HG02798 (cell line): ENCODE measurements at regions not wholly inside any gene's neighbourhood (a gene's known extent, or its start where the extent isn't known, plus 50 kb on each side); places are given as distances from the start of the nearest gene placed in this dataset.
"Not testable (repeated sequence)": the region's sequence is repeated elsewhere in the genome, so short reads cannot be mapped to it uniquely, and the experiment has no call there.

Experiments
- ATAC-seq: cut with Tn5 transposase; IDR thresholded peaks from one replicate; pipeline ENCODE4 v1.9.1; 2021; ENCODE audit warnings: mild to moderate bottlenecking; ENCODE audit not compliant: unreplicated experiment, poor library complexity

DNA sequence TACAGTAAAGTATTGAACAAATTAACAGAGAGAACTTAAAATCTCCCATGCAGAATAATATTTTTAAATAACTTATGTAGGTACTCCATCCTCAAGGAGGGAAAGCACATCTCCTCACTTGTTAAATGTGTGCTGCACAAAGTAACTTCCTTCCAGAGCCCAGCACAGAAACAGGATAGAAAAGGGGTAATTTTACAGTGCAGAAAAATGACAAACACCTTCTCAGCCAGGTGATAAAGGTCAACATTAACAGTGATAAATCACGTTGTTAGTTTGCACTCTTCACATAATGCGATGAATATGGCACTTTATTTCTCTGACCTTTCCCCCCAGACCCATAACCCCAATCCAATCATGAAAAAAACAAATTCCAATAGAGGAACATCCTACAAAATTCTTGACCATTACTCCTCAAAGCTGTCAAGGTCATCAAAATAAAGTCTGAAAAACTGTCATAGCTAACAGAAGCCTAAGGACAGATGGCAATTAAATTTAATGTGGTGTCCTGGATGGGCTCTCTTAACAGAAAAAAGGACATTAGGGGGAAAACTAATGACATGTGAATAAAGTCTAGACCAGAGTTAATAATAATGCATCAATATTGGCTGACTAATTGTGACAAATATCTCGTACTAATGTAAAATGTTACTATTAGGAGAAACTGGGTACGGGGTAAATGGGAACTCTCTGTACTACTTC lies 547.4 kb upstream of the AGA start:
- no peak for ATAC-seq

DNA sequence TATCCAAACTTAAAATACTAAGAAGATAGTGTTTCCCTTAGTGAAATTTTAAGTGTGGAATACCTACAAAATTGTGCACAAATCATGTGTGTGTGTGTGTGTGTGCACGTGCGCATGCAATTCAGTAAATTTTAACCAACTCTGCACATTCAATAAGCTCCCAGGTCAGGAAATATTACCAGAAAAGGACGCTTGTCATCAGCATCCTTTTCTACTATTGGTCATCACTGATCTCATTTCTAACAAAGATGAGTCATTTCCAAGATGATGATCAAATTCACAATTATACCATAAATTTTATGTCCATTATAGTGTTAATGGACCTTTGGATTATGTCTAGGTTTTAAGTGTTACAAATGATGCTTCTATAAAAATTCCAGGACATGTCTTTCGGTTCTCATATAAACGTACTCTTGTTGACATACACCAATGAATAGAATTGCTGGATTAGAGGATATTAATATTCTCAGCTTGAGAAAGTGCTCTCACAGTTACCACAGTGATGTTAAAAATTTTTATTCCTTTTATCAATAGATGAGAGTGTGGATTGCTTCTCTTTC lies 560.9 kb upstream of the AGA start:
- ATAC-seq, result no peak

DNA sequence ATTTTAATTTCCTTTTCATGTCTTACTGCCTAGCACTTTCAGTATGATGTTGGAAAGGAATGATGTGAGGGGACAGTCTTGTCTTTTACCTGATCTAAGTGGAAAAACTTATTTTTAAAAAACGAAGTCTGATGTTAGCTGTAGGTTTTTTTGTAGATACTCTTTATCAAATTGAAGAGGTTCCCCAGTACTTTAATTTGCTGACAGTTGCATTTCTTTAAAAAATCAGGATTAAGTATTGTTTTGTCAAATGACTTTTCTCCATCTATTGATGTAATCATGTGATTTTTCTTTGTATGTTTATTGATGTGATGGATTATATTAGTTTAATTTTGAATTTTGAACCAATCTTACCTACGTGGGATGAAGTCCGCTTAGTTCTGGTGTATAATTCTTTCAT lies 568.4 kb upstream of the AGA start:
- no peak for ATAC-seq

DNA sequence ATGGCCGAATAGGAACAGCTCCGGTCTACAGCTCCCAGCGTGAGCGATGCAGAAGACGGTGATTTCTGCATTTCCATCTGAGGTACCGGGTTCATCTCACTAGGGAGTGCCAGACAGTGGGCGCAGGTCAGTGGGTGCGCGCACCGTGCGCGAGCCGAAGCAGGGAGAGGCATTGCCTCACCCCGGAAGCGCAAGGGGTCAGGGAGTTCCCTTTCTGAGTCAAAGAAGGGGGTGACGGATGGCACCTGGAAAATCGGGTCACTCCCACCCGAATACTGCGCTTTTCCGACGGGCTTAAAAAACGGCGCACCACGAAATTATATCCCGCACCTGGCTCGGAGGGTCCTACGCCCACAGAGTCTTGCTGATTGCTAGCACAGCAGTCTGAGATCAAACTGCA lies 572.8 kb upstream of the AGA start:
- ATAC-seq, result not testable (repeated sequence)

DNA sequence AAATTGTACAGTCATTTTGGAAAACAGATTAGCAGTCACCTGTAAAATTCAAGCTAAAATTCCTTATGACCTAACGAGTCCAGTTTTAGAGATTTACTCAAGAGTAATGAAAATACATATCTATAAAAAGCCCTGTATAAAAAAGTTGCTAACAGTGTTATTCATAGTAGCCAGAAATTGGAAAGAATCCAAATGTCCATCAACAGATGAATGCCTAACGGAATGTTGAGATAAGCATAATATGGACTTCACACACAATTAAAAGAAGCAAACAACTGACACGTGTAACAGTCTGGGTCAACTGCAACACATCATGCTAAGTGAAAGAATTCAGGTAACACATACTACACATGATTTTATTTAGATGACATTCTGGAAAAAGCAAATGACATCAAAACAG lies 584.8 kb upstream of the AGA start:
- ATAC-seq, result no peak

DNA sequence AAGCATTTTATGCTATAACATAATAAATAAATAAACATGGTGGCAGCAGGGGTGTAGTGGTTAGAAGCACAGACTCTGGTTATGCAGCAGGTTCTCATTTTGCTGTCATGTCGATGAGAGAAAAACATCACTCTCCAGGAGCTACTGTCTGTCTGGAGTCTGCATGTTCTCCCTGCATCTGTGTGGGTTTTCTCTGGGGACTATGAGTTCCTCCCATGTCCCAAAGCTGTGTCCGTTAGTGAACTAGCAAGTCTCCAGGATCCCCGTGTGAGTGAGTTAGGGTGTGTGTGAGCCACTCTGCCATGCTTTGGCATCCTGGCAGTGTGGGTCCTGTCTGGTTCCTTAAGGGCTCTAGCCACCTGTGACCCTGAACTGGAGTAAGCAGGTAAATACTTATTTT lies 585.6 kb upstream of the AGA start:
- ATAC-seq, result no peak

DNA sequence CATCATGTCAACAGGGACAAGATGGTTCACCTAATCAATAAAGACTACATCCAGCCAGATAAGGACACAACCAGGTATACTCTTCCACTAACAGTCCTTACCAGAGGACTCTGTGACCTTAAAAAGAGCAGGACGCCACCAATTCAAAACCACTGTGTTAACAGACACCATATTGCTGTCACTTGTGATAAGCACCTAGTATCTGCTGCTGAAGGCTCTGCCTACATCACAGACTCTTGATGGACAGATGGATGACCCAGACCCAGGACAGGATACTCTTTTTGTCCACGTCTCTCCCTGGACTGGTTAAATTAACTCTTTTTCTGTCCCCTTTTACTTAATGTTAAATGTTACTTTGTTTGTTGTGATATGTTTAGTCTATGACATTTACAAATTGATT lies 586.2 kb upstream of the AGA start:
- no peak for ATAC-seq

DNA sequence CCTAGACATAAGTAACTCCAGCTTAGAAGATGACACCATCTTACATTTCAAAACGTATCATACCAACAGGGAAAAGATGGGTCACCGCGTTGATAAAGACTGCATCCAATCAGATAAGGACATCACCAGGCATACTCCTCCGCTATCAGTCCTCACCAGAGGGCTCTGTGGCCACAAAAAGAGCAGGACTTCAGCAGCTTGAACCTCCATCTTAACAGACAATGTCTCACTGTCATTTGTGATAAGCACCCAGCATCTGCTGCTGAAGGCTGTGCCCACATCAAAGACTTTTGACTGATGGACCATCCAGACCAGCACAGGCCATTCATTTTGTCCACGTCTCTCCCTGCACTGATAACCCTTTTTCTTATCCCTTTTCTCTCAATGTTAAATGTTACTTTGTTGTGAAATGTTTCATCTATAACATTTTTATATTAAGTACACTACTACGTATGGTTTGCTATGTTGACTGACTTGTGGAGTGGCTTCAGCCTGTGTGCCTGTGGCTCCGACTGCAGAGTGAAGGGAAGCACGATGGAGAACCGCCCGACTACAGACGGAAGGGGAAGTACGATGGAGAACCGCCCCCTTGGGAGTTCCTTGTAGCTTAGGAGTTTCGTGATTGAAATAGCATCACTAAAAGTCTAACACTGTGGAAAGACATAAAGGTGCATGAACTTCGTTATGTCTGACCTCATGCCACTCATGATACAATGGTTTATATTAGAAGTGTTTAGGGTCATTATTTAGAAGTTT lies 595.4 kb upstream of the AGA start:
- ATAC-seq, result no peak

DNA sequence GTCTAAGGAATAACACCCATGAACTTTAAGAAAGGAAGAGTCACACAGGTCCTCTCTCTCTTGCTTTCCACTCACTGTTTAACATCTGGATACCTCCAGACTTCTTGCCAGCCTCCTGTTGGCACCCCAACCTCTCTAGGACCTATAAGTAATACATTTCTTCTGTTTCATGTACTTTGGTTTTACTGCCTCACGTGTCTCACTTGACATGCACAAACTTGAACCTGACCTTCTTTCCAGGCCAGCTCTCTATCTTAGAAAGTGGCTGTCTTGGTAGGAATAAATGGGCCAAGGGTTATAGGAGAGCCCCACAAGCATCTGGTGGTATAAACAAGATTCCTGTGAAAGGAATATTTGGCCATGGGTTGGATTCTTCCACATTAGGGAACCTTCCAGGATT lies 614.8 kb upstream of the AGA start:
- ATAC-seq, result no peak

DNA sequence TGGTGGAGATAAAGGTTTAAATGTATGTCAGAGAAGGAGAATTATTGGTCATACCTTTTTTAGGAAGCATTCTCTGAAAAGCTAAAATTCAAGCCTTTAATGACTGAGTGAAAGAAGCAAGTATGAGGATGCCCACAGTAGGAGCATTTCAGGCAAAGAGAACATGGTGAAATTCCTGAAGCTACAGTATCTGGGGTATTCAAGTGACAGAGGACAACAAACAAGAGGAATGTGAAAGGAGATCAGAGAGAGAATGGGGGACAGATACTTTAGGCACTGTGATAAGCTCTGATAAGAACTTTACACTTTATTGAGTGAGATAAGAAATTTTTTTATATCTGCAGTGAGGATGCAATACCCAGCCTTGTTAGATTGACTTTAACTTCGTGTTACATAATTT lies 621.3 kb upstream of the AGA start:
- ATAC-seq, result no peak

DNA sequence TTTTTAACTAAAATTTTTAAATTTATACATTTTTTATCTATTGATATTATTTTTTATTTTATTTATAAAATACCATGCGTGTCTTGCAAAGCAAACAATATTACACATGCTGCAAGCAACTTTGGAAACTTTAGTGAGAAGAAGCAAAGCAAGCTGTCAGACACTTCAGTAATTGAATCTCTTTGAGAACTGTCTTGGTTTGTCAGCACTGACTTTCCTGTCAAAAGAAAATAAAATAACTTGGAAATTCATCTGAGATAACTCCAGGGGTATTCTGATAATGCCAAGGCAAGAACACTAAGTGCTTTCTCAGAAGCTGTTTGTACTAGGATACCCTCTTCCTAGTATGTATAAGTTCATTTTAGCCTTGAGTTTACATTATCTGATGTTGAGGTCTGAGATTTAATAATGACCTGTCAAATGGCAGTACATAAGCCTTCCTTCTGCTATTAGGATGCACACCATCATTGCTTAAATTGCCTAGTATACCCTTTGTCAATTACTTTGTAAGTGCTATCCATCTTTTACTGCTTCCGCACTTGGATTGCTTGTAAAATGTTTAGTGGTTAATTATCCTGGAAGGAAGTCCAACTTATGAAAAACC lies 624.2 kb upstream of the AGA start:
- no peak for ATAC-seq

DNA sequence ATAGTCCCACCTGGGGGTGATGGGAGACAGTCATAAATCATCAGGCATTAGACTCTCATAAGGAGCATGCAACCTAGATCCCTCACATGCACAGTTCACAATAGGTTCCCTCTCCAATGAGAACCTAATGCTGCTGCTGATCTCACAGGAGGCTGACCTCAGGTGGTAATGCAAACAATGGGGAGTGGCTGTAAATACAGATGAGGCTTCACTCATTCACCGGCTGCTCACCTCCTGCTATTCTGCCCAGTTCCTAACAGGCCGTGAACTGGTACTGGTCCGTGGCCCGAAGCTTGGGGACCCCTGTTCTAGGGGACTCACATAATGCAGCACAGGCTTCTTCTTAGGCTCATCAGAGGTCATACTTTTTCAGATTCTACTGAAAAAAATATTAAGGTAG lies 625.9 kb upstream of the AGA start:
- no peak for ATAC-seq

DNA sequence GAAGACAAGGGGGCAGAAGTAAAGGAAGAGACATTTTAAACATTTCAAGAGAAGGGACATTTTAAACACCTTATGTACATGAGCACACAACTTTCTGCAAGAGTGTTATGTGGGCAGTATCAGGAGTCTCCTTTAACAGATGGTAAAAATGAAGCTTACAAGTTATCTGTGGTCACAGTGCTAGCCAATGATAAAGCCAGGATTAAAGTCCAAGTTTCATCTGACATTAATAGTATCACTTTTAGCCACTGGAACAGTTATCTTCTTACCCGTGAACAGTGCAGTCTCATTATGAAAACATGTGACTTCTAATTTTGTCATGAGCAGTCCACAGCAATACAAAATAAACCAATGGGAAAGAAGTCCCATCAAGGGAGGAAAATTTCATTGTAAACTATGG lies 627.9 kb upstream of the AGA start:
- ATAC-seq, result no peak

DNA sequence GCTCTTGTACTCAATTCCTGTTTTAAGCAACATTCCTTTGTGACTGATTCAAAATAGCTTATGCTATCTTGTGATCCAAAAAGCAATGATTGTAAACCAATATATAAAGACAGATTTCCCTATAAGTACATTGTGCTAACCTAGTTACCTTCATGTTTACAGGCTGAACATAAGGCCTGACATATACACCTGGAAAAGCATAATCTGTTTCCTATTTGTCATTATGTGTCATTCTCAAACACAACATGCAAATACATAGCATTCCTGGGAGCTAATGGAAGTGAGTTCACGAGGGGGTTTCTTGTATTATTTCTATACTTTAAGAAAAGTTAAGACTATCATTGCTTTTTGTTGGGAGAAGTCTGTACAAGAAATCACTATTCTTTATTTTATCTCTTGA lies 638.1 kb upstream of the AGA start:
- ATAC-seq, result no peak

DNA sequence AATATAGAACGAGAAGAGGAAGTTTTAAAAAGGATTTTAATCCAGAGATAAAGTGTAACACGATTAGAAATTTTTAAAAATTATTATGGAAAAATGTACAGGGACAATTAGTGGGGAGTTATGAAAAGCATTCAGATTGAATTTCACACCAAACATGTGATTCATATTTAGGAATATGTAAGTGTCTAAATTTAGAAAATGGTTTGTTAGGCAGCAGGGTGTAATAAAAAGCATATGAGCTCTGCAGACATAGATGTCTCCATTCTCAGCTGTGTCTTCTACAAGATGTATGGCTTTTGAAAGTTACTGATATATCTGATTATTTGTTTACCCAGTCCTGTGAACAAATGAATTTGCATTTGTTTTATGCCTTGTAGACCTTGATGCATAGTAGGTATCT lies 638.9 kb upstream of the AGA start:
- ATAC-seq, result no peak

DNA sequence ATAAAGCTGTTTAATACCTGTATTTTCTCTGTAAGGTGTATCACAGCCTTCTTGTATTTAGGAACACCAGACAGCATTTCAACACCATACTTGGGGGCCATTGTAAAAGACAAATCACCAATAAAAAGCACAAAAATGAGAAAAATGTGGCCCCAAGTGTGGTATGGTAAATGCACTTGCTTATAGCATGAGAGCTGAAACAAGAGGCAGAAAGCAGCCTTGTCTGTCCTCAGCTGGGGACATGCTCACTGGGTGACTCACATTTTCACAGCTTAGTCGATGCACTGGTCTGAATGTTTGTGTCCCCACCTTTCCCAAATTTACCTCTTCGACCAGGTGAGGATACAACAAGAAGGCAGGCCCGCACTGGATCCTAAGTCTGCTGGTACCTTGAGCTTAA lies 639.7 kb upstream of the AGA start:
- ATAC-seq, result no peak

DNA sequence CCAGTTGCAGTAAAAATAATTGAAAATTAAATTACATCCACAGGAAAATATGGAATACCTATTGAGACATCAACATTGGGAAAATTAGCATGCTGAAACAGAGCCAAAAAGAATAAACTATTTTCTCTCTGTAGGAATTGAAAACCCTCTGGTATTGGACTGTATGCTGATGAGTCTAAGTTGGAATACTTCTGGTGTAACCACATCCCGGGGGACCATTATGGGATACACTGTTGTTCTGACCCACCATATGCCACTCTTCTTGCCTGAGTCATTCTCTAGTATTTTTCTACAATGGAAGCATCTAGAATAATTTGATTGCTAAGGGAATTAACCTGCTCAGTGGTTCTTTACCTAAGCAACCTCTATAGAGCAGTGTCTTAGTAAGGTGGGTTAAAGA lies 640.7 kb upstream of the AGA start:
- no peak for ATAC-seq

DNA sequence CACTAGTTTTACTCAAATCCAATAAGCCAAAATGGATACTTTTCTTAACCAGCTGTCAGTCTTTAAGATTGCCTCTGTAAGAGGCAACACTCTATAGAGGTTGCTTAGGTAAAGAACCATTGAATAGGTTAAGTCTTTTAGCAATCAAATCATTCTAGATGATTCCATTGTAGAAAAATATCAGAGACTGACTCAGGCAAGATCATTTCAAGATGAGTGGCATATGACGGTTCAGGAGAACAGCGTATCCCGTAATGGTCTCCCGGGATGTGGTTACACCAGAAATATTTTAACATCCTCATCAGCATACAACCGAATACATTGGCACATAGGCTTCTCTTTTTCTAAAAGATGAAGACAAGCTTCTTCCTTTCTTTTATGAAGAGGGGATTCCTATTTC lies 641.7 kb upstream of the AGA start:
- ATAC-seq, result no peak

DNA sequence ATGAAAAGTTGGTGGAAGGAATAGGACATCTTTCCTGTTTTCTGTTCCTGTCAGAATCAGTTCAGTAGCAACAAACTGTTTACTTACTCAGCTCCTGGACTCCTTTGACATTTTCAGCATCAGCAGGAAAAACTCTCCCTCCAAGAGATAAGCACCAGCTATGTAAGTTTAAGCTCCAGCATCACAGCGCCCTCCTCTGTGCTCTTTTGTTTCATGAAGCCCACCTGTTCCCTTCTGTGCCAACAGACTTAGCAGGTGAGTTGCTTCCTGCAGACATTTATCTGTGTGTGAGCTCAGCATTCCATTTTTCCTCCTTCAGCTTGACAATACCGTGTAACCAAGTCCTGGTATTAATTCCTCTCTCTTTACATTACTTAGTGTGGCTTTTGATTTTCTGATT lies 644.1 kb upstream of the AGA start:
- no peak for ATAC-seq

DNA sequence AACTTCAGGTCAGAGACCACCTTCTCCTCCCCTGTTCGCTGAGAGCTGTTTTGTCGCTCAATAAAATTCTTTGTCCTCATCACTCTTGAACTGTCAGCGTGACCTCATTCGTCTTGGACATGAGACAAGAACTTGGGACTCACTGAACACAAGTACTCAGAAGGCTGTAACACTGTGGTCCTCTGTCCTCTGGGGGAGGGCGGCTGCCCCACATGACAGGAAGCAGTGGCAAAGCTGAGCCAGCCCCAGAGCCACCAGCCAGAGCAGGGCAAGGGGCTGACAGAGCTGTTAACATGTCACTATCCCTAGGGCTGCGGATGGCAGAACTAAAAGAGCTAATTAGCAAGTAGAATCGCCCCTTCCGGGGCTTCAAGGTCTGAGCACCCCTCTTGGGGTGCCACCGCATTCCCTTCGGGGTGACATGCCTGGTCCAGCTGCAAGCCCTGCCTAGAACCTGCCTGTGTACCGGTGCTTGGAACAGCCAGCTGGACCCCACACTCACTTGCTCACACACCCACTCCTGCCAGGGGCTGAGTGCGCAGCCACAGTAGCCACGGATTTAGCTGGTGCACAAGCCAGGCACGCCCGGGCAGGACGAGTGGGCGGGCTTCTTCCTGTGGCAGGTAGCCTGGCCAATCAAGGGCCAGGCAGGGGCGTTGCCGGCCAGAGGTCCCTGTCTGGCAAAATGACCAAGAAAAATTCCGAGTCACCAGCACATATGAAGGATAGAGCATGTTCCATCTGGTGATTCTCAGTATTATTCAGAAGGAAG lies 648.6 kb upstream of the AGA start:
- no peak for ATAC-seq

DNA sequence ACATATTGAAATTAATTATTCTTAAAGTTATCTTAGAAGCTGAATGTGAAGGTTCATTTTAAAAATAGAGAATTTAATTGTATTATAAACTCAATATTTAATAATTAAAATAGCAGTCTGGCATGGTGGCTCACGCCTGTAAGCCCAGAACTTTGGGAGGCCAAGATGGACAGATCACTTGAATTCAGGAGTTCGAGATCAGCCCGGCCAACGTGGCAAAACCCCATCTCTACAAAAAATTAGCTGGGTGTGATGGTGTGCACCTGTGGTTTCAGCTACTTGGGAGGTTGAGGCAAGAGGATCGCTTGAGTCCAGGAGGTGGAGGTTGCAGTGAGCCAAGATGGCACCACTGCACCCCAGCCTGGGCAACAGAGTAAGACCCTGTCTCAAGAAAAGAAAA lies 659.9 kb upstream of the AGA start:
- ATAC-seq, result no peak
